ENCODE measurements at regions not wholly inside any gene's neighbourhood (a gene's known extent, or its start where the extent isn't known, plus 50 kb on each side); places are given as distances from the start of the nearest gene placed in this dataset.

DNA sequence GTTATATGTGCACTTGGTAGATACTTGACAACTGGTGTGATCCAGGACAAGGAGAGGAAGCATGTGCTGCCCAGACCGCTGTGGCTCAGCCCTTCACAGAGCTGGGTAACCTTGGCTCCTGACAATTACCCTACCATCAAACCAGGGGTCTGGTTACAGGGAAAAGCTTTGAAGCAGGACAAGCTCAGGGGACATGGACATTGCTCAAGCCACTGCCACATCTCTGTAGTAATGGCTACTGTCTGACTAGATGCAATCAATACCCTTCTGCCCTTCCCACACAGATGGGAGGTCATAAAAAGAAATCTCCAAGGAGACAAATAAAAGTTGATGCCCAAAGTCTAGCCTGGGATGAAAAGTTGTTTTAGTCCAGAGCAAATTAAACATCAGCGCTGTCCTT, 577.4 kb downstream of the MED13L start:
- Histone ChIP-seq H3K79me1 (ENCODE audit: low read depth, low read length) (no peaks in the 10 kb centered on the region), H4K20me1 (replicated peaks in 1 of 2; ENCODE audit: control insufficient read depth in 1 of 2, insufficient read depth in 2 of 2, low read length in 2 of 2) (no peaks in the 10 kb centered on the region), H3K14ac (ENCODE audit: insufficient read length) (no peak overlapping the region), H2BK120ac (replicated peaks; ENCODE audit: low read depth, low read length) (no peak overlapping the region), H2BK5ac (ENCODE audit: low read depth, low read length) (no peak overlapping the region), H3K18ac (ENCODE audit: extremely low read depth, low read length) (no peak overlapping the region), H2BK15ac (ENCODE audit: low read length) (no peak overlapping the region), H2BK20ac (ENCODE audit: low read length) (no peak overlapping the region), H2AFZ (ENCODE audit: low read length) (no peak overlapping the region), H2AK5ac (ENCODE audit: low read depth, low read length) (no peak overlapping the region), H3K4me2 (ENCODE audit: insufficient read depth in 1 of 2, low read depth in 2 of 2, low read length in 2 of 2) (no peak overlapping the region), H3K79me2 (ENCODE audit: control insufficient read depth in 1 of 2, insufficient read depth in 2 of 2, low read length in 2 of 2) (no peaks in the 10 kb centered on the region), H3K4me3 (ENCODE audit: extremely low read depth in 1 of 4, insufficient read depth in 2 of 4, low read depth in 3 of 4, low read length in 4 of 4) (no peak overlapping the region), H4K5ac (ENCODE audit: insufficient read length, low read depth, low read length) (no peak overlapping the region), H3K56ac (replicated peaks; ENCODE audit: insufficient read length, low read depth, low read length) (no peak overlapping the region), H3K23me2 (ENCODE audit: low read depth, low read length) (no peaks in the 10 kb centered on the region; the same call in 1 of the 2 replicates), H3K36me3 (ENCODE audit: control insufficient read depth in 2 of 4, insufficient read depth in 4 of 4, low read length in 3 of 4) (no peaks in the 10 kb centered on the region), H2BK12ac (ENCODE audit: low read depth, low read length) (no peak overlapping the region), H4K8ac (ENCODE audit: extremely low read depth, insufficient read depth, low read length) (no peak overlapping the region; the same call in 1 of the 2 replicates), H3K4ac (replicated peaks; ENCODE audit: insufficient read length, low read depth, low read length) (no peak overlapping the region), H3K23ac (ENCODE audit: insufficient read length) (no peak overlapping the region), H3K4me1 (replicated peaks in 1 of 4; ENCODE audit: control insufficient read depth in 3 of 4, insufficient read depth in 4 of 4, low read length in 3 of 4) (no peaks in the 10 kb centered on the region), H4K91ac (replicated peaks; ENCODE audit: insufficient read length, low read length) (no peak overlapping the region), H3K9me3 (ENCODE audit: insufficient read depth in 2 of 2, low read depth in 1 of 2, low read length in 1 of 2) (no peaks in the 10 kb centered on the region), H3K27me3 (replicated peaks in 1 of 4; ENCODE audit: control insufficient read depth in 3 of 4, extremely low read depth in 1 of 4, insufficient read depth in 3 of 4, low read length in 3 of 4) (peaks cover 0 to 1% (median 0%) of the 10 kb centered on the region in 4 experiments; a peak in 1 of 7 replicates), H3K9ac (replicated peaks in 1 of 4; ENCODE audit: extremely low read depth in 1 of 4, low read depth in 3 of 4, low read length in 3 of 4) (no peak overlapping the region), H3K27ac (ENCODE audit: low read depth, low read length) (no peak overlapping the region)
- WGBS, 2 experiments (ENCODE audit: extremely low coverage in 1 of 2, insufficient coverage in 1 of 2, insufficient read length in 1 of 2, insufficient replicate concordance in 2 of 2, low coverage in 1 of 2, low lambda C conversion rate in 2 of 2, missing lambda C conversion rate in 1 of 2) = 86% methylated on average over 2 of the region's 2 CpGs; no CpG with 5 or more reads in 1 of the 2 experiments
- FAIRE-seq (no peak), DNase-seq (ENCODE audit: low read depth in 1 of 2, low spot score in 2 of 2) (no peak)
- POLR2A ChIA-PET (ENCODE audit: partially characterized antibody) = no interaction called here
- CTCF ChIA-PET (ENCODE audit: partially characterized antibody) = interaction anchor here (1.2 kb wide), 1 partner anchor 14 kb away, joined by 6 read pairs; no protein-coding TSS in a partner anchor
- TF ChIP-seq GABPA (IDR thresholded peaks at IDR 0.05; ENCODE audit: borderline replicate concordance, insufficient read depth, low read length) = no peak
- no peak for TF ChIP-seq GTF2F1 (IDR thresholded peaks at IDR 0.05; ENCODE audit: borderline replicate concordance, low read depth, low read length)
- no peak for TF ChIP-seq YY1 (IDR thresholded peaks at IDR 0.05; ENCODE audit: low read depth, low read length)
- no peak for TF ChIP-seq RFX5 (IDR thresholded peaks at IDR 0.05; ENCODE audit: borderline replicate concordance, low read depth, low read length)
- TF ChIP-seq SP1 (IDR thresholded peaks at IDR 0.05; ENCODE audit: low read depth, low read length) = no peak
- TF ChIP-seq, protein P1, sequence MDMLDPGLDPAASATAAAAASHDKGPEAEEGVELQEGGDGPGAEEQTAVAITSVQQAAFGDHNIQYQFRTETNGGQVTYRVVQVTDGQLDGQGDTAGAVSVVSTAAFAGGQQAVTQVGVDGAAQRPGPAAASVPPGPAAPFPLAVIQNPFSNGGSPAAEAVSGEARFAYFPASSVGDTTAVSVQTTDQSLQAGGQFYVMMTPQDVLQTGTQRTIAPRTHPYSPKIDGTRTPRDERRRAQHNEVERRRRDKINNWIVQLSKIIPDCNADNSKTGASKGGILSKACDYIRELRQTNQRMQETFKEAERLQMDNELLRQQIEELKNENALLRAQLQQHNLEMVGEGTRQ (IDR thresholded peaks at IDR 0.05; ENCODE audit: low read length) = no peak
- TF ChIP-seq POU5F1 (IDR thresholded peaks at IDR 0.05; ENCODE audit: low read depth, low read length) = no peak
- TF ChIP-seq KDM1A (IDR thresholded peaks at IDR 0.05; ENCODE audit: borderline replicate concordance, low read length) = no peak
- TF ChIP-seq, protein P2, sequence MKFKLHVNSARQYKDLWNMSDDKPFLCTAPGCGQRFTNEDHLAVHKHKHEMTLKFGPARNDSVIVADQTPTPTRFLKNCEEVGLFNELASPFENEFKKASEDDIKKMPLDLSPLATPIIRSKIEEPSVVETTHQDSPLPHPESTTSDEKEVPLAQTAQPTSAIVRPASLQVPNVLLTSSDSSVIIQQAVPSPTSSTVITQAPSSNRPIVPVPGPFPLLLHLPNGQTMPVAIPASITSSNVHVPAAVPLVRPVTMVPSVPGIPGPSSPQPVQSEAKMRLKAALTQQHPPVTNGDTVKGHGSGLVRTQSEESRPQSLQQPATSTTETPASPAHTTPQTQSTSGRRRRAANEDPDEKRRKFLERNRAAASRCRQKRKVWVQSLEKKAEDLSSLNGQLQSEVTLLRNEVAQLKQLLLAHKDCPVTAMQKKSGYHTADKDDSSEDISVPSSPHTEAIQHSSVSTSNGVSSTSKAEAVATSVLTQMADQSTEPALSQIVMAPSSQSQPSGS (IDR thresholded peaks at IDR 0.05; ENCODE audit: low read length) = no peak
- TF ChIP-seq KDM4A (IDR thresholded peaks at IDR 0.05; ENCODE audit: low read depth, low read length, severe bottlenecking) = no peak
- TF ChIP-seq SUZ12 (IDR thresholded peaks at IDR 0.05; ENCODE audit: low read length) = no peak

Measured in H1 (cell line).